Left ventricle myocardium superior (tissue), 1 donor: ENCODE measurements at regions not wholly inside any gene's neighbourhood (a gene's known extent, or its start where the extent isn't known, plus 50 kb on each side); places are given as distances from the start of the nearest gene placed in this dataset.

Source experiments
- ATAC-seq: fragments of 200-7000 bp; cut with Tn5 transposase; one replicate; pipeline ENCODE4 v1.9.1; 2020; ENCODE audit warnings: mild to moderate bottlenecking, moderate library complexity
- DNase-seq: peaks from one replicate; pipeline ENCODE4 v3.0.0-alpha.2; 2020
- intact Hi-C: fragments of 100-400 bp; cut with micrococcal nuclease; formaldehyde crosslinking; loops from one replicate; pipeline ENCODE4 v1.11.0; 2022
- donor health status: DM: no; HTN: yes; CAD: no; lungs with severe emphysema.

DNA sequence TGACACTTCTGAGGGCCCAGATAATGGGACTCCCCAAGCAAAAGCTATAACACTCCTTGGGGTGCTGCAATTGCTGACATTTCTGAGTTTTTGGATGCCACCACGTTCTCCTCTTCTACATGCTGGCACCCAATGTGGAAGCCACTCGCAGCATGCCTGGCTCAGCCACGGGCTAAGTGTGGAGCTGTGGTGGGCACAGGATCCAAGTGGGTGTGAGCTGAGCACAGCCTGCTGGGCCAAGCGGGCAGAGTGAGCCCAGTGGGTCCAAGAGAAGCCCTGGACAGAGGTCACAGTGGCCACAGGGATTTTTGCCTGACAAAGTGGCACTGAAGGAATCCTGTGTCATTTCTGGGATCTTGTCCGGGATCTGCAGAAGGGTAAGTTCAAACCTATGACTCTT is 213.2 kb downstream of the C6orf118 start:
- intact Hi-C loops = no loop called here
- ATAC-seq (no peak), DNase-seq (no peak)

GRCh38 chr6:165092881-165093595 is 216.4 kb downstream of the C6orf118 start:
- intact Hi-C loops = no loop called here
- ATAC-seq = no peak

GRCh38 chr6:165091121-165091785 is 218.2 kb downstream of the C6orf118 start:
- DNase-seq (no peak), ATAC-seq (no peak)
- intact Hi-C loops = no loop called here

More at GRCh38 chr6:165092881-165093595, 216.4 kb downstream of the C6orf118 start:
- no peak for DNase-seq

- DNase-seq (no peak), ATAC-seq (no peak)
- intact Hi-C loops = no loop called here
Observed at GRCh38 chr6:165090242-165090641, 219.2 kb downstream of the C6orf118 start.

GRCh38 chr6:165086814-165087213 is 222.6 kb downstream of the C6orf118 start:
- intact Hi-C loops = no loop called here
- ATAC-seq (no peak), DNase-seq (no peak)

- DNase-seq (no peak), ATAC-seq (no peak)
- intact Hi-C loops = no loop called here
Observed at GRCh38 chr6:165082636-165083035, 226.8 kb downstream of the C6orf118 start.

GRCh38 chr6:165081944-165082532 is 227.4 kb downstream of the C6orf118 start:
- intact Hi-C loops = no loop called here
- DNase-seq = no peak
- ATAC-seq = no peak

DNA sequence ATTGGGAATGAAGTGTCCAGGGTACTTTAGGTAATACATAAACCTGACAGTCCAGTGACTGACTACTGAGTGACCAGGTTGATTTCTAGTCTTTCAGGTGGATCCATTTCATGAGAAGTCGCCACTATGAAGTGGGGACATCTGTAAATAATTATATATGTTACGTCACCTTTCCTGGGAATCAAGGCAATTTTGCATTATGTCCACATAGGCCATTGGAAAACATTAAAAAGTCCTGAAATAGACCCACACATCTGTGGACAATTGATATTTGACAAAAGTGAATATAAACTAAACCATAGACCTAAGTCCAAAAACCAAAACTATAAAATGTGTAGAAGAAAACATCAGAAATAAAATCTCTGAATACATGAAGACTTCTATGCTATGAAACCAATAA is 231.5 kb downstream of the C6orf118 start:
- ATAC-seq = no peak
- intact Hi-C loops = no loop called here
- DNase-seq = no peak

DNA sequence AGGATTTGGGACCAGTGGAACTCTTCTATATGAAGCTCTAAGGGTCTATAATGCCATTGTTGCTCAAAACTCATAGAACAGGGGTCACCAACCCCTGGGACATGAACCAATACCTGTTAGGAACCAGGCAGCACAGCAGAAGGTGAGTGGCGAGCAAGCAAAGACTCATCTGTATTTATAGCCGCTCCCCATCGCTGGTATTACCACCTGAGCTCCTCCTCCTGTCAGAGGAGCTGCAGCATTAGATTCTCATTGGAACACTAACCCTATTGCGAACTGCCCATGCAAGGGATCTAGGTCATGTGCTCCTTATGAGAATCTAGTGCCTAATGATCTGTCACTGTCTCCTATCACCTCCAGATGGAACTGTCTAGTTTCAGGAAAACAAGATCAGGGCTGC is 237.5 kb downstream of the C6orf118 start:
- intact Hi-C loops = no loop called here
- no peak for ATAC-seq

DNA sequence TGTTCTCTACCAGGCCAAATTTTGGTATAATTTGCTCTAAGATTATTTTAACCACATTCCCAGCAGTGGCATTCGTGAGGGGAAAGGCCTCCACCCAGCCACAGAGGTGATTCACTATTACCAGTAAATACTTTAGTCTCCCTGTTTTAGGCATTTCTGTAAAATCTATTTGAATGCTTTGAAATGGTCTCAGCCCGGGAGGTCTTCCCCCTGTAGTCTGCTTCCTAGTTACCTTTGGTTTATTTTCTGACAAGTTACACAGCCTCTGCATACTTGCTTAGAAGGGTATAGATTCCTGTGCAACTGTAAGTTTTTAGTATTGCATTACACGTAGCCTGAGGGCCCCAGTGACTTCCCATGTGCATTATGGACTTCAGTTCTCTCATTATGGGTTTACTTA is 248.7 kb downstream of the C6orf118 start:
- ATAC-seq (no peak), DNase-seq (no peak)
- intact Hi-C loops = no loop called here

More for the DNA sequence above, 237.5 kb downstream of the C6orf118 start:
- no peak for DNase-seq

GRCh38 chr6:165059032-165059431 is 250.4 kb downstream of the C6orf118 start:
- ATAC-seq = no peak
- DNase-seq = no peak
- intact Hi-C loops = no loop called here

DNA sequence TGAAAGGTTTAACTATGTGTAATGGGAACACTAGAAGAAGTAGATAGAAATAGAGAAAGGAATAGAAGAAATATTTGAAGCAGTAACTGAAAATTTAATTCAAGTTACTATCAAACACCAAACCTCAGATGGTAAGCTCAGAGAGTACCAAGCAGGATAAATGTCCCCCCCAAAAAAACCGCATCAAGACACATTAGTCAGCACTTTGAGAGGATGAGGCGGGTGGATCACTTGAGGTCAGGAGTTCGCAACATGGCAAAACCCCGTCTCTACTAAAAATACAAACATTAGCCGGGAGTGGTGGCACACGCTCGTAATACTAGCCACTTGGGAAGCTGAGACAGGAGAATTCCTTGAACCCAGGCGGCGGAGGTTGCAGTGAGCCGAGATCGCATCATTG is 253.1 kb downstream of the C6orf118 start:
- intact Hi-C loops = no loop called here
- no peak for ATAC-seq
- no peak for DNase-seq

DNA sequence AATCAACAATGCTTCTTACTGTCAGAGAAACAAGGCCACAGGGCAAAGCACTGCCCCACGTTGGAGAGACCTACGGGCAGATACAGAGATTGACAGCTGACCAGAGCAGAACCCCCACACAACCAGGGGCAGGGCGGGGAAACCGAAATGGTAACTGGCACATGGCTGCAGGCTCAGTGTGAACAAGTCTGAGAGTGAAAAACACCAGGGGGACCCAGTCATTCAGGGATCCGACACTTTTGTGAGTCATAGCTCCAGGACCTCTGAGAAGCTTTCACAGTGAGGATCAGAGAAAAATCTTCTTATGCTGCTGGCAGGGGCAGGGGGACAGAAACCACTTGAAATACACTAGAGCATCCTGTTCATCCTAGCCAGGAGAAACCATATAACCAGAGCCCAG is 254.2 kb downstream of the C6orf118 start:
- ATAC-seq = no peak
- DNase-seq = no peak
- intact Hi-C loops = no loop called here

DNA sequence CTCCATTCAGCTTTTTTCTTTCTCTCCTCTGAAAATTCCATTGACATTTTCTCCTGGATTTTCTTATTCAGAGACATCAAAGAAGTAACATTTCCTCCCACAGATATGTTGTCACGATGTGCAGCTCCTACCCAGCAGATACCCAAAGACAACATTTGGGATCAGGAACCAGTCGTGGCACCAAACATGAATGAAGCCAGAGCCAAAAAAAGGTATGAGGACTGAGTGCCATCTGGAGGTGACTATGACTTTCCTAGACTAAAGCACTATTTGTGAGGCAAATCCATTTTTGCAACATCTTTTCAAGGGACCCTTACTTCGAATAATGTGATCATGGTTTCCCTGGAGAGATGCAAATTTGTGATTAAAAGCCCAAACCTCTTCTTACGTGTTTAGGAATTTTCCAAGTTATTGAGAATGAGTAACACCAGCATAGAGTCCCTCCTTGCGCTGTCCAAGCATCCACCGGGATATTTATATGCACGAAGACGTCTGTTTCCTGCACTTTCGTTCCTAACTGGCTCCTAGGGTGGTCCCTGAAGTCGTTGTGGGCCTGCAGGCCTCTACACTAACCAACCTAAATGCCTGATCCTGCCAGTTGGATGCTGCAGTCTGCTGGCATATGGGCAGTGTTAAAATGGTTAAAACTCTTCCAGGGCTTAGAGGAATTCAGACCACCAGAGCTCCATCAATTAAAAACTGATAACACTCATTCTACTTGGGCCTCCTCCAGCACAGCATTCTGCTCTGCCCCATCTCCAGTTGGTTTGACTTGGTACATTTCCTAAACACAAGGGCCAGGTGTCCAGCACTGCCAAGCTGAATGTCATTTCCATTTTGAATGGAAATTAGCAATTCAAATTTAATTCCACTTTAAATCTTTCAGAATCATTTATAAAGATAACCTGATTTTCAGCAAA is 256.6 kb downstream of the C6orf118 start:
- ATAC-seq = no peak
- intact Hi-C loops = no loop called here
- DNase-seq = no peak

GRCh38 chr6:165049362-165049761 is 260.0 kb downstream of the C6orf118 start:
- ATAC-seq (no peak), DNase-seq (no peak)
- intact Hi-C loops = no loop called here

GRCh38 chr6:165047952-165048351 is 261.5 kb downstream of the C6orf118 start:
- intact Hi-C loops = no loop called here
- no peak for ATAC-seq
- DNase-seq = no peak

DNA sequence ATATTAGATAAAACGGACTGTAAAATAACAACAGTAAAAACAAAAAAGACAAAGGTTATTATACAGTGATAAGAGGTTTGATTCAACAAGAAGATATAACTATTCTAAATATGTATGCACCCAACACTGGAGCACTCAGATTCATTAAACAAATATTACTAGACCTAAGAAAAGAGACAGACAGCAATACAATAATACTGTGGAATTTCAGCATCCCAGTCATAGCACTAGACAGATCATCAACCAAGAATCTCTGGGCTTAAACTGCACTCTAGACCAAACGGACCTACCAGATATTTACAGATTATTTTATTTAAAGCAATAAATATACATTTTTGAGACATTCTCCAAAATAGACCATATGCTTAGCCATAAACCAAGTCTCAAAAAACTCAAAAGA is 263.8 kb downstream of the C6orf118 start:
- intact Hi-C loops = no loop called here
- ATAC-seq = no peak

GRCh38 chr6:165042912-165043311 is 266.5 kb downstream of the C6orf118 start:
- intact Hi-C loops = no loop called here
- no peak for ATAC-seq
- DNase-seq = no peak

More for the DNA sequence above, 263.8 kb downstream of the C6orf118 start:
- no peak for DNase-seq

DNA sequence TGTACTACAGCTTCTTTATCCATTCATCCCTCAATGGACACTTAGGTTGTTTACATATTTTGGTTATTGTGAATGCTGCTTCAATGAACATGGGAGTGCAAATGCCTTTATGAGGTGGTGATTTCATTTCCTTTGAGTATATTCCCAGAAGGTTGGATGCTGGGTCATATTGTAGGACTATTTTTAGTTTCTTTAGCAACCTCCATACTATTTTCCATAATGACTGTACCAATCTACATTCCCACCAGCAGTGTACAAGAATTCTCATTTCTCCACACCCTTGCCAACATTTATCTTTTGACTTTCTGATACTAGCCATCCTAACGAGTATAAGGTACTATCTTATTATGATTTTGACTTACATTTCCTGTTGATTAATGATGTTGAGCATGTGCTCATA is 269.0 kb downstream of the C6orf118 start:
- ATAC-seq (no peak), DNase-seq (no peak)
- intact Hi-C loops = no loop called here

DNA sequence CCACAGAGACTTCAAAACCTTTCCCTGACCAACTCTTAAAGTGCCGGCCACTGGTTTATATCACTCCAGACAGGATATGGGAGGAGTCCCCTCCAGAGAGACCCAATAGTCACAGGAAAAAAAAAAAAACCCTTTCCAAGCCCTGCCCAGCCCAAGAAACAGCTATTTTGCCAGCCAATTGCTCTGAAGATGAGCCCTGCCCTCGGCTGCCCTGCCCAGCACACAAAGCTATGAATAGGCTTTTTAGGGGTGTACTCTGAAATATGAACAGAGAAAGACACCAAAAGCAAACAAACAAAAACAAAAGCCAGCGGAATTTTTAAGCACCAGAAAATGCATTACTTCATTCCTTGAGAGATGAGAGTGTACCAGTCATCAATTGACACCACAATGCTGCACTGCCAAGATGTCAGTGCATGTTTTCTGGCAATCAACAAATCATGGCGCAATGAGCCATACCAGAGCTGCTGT is 275.1 kb downstream of the C6orf118 start:
- intact Hi-C loops = no loop called here
- no peak for DNase-seq
- ATAC-seq = no peak
